ENCODE measurements at regions not wholly inside any gene's neighbourhood (a gene's known extent, or its start where the extent isn't known, plus 50 kb on each side); places are given as distances from the start of the nearest gene placed in this dataset.

- no peak for DNase-seq
Observed at GRCh38 chr3:168342946-168343850, 247.5 kb upstream of the GOLIM4 start.

GRCh38 chr3:168341956-168342936 lies 246.5 kb upstream of the GOLIM4 start:
- DNase-seq, result no peak

- DNase-seq, result no peak
Observed at GRCh38 chr3:168341192-168341815, 245.6 kb upstream of the GOLIM4 start.

GRCh38 chr3:168338161-168338560 lies 242.4 kb upstream of the GOLIM4 start:
- no peak for DNase-seq

- DNase-seq, result no peak
Observed at GRCh38 chr3:168336276-168336675, 240.6 kb upstream of the GOLIM4 start.

GRCh38 chr3:168333410-168333935 lies 237.7 kb upstream of the GOLIM4 start:
- DNase-seq, result no peak

GRCh38 chr3:168331756-168332155 lies 236.0 kb upstream of the GOLIM4 start:
- DNase-seq, result no peak

- no peak for DNase-seq
Observed at GRCh38 chr3:168330983-168331382, 235.3 kb upstream of the GOLIM4 start.

- no peak for DNase-seq
Observed at GRCh38 chr3:168327856-168328255, 232.1 kb upstream of the GOLIM4 start.

- DNase-seq, result no peak
Observed at GRCh38 chr3:168325684-168326083, 230.0 kb upstream of the GOLIM4 start.

GRCh38 chr3:168322941-168323340 lies 227.2 kb upstream of the GOLIM4 start:
- no peak for DNase-seq

- no peak for DNase-seq
Observed at GRCh38 chr3:168314166-168314565, 218.4 kb upstream of the GOLIM4 start.

GRCh38 chr3:168312984-168313383 lies 217.3 kb upstream of the GOLIM4 start:
- no peak for DNase-seq

- no peak for DNase-seq
Observed at GRCh38 chr3:168307893-168308292, 212.2 kb upstream of the GOLIM4 start.

GRCh38 chr3:168295027-168295426 lies 199.3 kb upstream of the GOLIM4 start:
- no peak for DNase-seq

GRCh38 chr3:168292296-168292695 lies 196.6 kb upstream of the GOLIM4 start:
- DNase-seq, result no peak

- DNase-seq, result no peak
Observed at GRCh38 chr3:168289471-168290008, 193.8 kb upstream of the GOLIM4 start.

GRCh38 chr3:168288511-168289401 lies 193.0 kb upstream of the GOLIM4 start:
- no peak for DNase-seq

GRCh38 chr3:168285506-168285905 lies 189.8 kb upstream of the GOLIM4 start:
- no peak for DNase-seq

GRCh38 chr3:168284728-168285127 lies 189.0 kb upstream of the GOLIM4 start:
- DNase-seq, result no peak

GRCh38 chr3:168275662-168276061 lies 179.9 kb upstream of the GOLIM4 start:
- DNase-seq, result no peak
